IgD-negative memory B cell (primary cell): ENCODE measurements at regions not wholly inside any gene's neighbourhood (a gene's known extent, or its start where the extent isn't known, plus 50 kb on each side); places are given as distances from the start of the nearest gene placed in this dataset.

ENCODE experiments used
- H3K27ac Mint-ChIP-seq, 3 donors: one replicate each; pipeline ENCODE4 v1.8.0; 2020 to 2022; ENCODE audit warnings: mild to moderate bottlenecking in 3 of 3, mixed read lengths in 3 of 3, moderate library complexity in 1 of 3
- H3K27me3 Mint-ChIP-seq: one replicate; pipeline ENCODE4 v1.8.0; 2021; ENCODE audit warnings: mixed read lengths
- H3K36me3 Mint-ChIP-seq: one replicate; pipeline ENCODE4 v1.8.0; 2020; ENCODE audit warnings: mild to moderate bottlenecking, mixed read lengths
- H3K4me1 Mint-ChIP-seq, 3 donors: one replicate each; pipeline ENCODE4 v1.8.0; 2020 to 2022; ENCODE audit warnings: mixed read lengths in 3 of 3, mild to moderate bottlenecking in 1 of 3
- H3K4me3 Mint-ChIP-seq, 4 donors: one replicate each; pipeline ENCODE4 v1.8.0; 2020 to 2022; ENCODE audit warnings: mild to moderate bottlenecking in 4 of 4, mixed read lengths in 4 of 4, moderate library complexity in 3 of 4
- H3K9me3 Mint-ChIP-seq, 3 donors: one replicate each; pipeline ENCODE4 v1.8.0; 2020 to 2021; ENCODE audit warnings: mixed read lengths in 3 of 3, mild to moderate bottlenecking in 1 of 3

DNA sequence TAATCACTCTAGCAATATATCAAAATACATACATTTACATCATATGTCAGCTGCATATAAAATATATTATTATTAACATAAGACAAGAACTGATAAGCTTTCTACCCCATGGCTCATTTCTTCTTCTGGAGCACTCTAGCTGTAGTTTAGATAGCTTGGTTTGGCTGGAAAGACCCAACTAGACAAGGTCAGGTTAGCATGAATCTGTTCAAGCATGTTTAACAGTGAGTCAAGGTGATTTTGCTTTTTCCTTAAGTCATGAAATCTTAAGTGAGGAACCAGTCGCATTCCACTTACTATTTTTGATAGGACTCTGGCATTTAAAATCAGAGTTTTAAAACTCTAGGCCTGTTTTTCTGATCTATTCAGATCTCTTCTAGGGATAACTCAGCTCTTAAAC, 157.0 kb upstream of the PDGFD start:
- Mint-ChIP-seq H3K36me3 (no peaks in the 10 kb centered on the region), H3K27me3 (peaks cover 3% of the 10 kb centered on the region), H3K9me3 (peaks cover 0 to 1% (median 0%) of the 10 kb centered on the region in 3 donors), H3K4me1 (no peaks in the 10 kb centered on the region), H3K27ac (no peak overlapping the region), H3K4me3 (no peak overlapping the region)

DNA sequence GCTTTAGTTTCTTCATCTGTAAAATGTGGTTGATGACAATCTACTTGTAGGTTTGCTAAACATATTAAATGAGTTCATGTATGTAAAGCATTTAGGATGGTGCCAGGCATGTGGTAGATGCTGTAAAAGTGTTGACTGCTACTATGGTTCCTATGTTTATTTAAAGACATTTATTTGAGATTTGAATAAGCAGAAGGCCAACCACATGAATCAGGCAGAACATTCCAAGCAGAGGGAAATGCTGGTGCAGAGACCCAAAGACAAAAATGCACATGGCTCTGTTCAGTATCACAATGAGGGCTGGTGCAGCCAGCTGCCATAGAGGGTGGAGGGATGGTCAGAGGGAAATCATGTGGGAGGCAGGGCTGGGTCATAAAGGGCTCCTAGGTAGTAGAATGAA, 156.2 kb upstream of the PDGFD start:
- Mint-ChIP-seq H3K36me3 (no peaks in the 10 kb centered on the region), H3K27ac (no peak overlapping the region), H3K4me3 (no peak overlapping the region), H3K9me3 (peaks cover 0 to 2% (median 0%) of the 10 kb centered on the region in 3 donors), H3K4me1 (no peaks in the 10 kb centered on the region), H3K27me3 (peaks cover 3% of the 10 kb centered on the region)

DNA sequence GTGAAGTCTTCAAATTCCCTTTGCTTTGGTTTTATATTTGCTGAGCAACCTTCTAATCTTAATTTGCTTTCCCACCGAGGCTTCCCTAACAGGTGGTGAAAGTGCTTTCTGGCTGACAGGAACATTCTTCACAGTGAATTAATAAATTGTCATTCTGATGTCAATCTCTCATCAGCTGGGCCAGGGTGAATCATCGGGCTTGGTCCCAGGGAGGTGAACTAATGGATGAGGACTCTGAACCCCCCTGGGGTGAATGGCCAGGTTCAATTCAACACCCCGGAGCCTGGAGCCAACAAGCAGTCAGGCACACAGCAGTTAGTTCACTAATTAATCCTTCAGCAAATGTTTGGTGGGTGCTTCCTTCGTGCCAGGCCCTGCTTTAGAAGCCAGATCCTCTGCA, 155.4 kb upstream of the PDGFD start:
- Mint-ChIP-seq H3K27ac (no peak overlapping the region), H3K36me3 (no peaks in the 10 kb centered on the region), H3K4me3 (no peak overlapping the region), H3K27me3 (peaks cover 3% of the 10 kb centered on the region), H3K9me3 (peaks cover 0 to 2% (median 0%) of the 10 kb centered on the region in 3 donors), H3K4me1 (no peaks in the 10 kb centered on the region)

DNA sequence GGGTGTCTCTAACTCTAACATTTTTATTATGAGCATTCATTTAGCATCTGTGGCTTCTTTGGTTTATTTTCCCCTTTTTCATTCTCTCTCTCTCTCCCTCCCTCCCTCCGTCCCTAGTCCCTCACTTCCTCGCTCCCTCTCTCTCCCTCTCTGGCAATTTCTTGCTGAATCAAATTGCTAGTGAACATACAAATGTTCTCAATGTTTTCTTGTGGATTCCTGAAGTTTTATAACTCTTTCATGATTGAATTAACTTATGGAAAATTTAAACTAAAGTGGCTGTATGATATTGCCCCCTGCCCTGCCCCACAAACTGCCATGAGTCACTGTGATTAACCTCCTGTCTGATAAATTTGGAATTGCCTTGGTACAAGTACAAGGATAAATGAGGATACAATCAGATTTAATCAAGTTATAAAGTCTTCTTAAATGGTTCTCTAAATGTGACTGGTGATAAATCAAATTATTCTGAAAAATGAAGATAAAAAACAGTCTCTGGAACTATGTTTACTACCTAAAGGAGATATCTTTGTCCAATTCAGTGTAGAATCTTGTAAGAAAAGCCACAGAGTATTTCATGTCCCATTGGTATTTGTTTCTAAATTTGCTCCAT, 143.0 kb upstream of the PDGFD start:
- H3K4me3 Mint-ChIP-seq: no peak overlapping the region
- no peaks in the 10 kb centered on the region for H3K36me3 Mint-ChIP-seq
- H3K27ac Mint-ChIP-seq: no peak overlapping the region
- H3K27me3 Mint-ChIP-seq: peaks cover 3% of the 10 kb centered on the region
- no peaks in the 10 kb centered on the region for H3K4me1 Mint-ChIP-seq
- no peaks in the 10 kb centered on the region for H3K9me3 Mint-ChIP-seq

DNA sequence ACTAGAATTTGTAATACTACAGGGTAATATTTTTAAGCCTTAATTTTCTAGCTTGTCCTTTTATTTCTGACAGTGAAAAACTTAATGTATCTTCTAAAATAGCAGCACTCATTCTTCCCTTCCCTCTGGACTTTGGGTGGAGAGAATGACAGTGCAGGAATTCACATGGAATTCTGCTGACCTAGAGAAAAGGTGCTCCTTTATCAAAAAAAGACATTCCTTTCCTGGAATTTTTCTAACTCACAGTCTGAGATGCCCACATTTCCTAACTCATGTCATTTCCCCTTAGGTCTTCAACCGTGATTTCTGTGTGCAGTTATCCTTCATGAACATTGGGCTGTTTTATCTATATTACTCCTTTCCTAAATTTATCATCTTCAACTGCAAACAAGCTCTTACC, 137.8 kb upstream of the PDGFD start:
- H3K4me1 Mint-ChIP-seq: no peaks in the 10 kb centered on the region
- H3K4me3 Mint-ChIP-seq: no peak overlapping the region
- no peak overlapping the region for H3K27ac Mint-ChIP-seq
- peaks cover 3% of the 10 kb centered on the region for H3K27me3 Mint-ChIP-seq
- no peaks in the 10 kb centered on the region for H3K36me3 Mint-ChIP-seq
- H3K9me3 Mint-ChIP-seq: no peaks in the 10 kb centered on the region

DNA sequence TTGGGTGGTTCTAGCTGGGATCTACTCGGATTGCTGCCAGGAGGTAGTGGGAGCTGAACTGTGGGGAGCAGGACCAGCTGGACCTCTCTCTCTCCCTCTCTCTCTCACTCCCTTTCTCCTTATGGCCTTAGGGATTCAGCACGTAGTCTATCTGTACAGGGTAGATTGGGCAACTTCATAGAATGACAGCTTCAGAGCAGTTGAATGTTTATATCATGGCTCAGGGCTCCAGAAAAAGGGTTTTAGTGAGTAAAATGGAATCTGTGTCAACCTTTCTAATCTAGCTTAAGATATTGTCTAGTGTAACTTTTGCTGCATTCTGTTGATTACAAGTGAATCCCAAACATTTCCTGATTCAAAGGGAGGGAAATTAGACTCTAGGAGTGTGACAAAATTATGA, 127.7 kb upstream of the PDGFD start:
- no peaks in the 10 kb centered on the region for H3K36me3 Mint-ChIP-seq
- no peaks in the 10 kb centered on the region for H3K9me3 Mint-ChIP-seq
- H3K27me3 Mint-ChIP-seq: no peaks in the 10 kb centered on the region
- no peak overlapping the region for H3K27ac Mint-ChIP-seq
- no peaks in the 10 kb centered on the region for H3K4me1 Mint-ChIP-seq
- no peak overlapping the region for H3K4me3 Mint-ChIP-seq

DNA sequence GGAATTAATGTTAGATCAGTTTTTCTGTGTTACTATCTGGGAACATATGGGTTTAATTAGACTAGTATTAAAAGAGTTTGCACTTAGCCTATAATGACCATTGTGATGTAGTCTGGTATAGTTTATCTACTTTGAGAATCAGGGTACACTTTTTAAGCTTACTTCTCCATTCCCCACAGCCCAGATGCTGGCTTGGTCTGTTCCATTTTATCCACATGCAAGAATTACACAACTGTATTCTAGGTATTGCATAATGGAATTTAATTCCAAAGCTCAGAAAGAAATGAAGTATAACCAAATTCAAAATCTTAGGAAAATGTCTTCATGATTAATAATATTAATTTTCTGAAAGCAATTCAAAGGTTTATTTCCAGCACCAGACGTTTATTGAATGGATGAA, 122.2 kb upstream of the PDGFD start:
- Mint-ChIP-seq H3K4me1 (no peaks in the 10 kb centered on the region), H3K27ac (no peak overlapping the region), H3K4me3 (no peak overlapping the region), H3K27me3 (no peaks in the 10 kb centered on the region), H3K9me3 (peaks cover 0 to 2% (median 0%) of the 10 kb centered on the region in 3 donors), H3K36me3 (no peaks in the 10 kb centered on the region)

DNA sequence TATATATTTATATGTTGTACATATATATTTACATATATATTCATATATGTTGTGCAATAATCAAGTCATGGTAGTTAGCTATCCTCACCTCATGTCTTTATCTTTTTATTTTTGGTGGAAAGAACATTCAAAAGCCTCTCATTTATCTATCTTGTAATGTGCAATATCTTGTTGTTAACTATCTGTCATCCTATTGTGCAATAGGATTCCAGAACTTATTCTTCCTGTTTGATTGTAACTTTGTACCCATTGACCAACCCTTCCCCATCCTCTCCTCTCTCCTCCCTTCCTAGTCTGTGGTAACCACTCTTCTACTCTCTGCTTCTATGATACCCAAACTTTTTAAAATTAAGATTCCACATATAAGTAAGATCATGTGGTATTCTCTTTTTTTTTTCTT, 115.6 kb upstream of the PDGFD start:
- Mint-ChIP-seq H3K9me3 (peaks cover 2 to 7% (median 2%) of the 10 kb centered on the region in 3 donors), H3K27me3 (no peaks in the 10 kb centered on the region), H3K4me3 (no peak overlapping the region), H3K4me1 (no peaks in the 10 kb centered on the region), H3K36me3 (no peaks in the 10 kb centered on the region), H3K27ac (no peak overlapping the region)

DNA sequence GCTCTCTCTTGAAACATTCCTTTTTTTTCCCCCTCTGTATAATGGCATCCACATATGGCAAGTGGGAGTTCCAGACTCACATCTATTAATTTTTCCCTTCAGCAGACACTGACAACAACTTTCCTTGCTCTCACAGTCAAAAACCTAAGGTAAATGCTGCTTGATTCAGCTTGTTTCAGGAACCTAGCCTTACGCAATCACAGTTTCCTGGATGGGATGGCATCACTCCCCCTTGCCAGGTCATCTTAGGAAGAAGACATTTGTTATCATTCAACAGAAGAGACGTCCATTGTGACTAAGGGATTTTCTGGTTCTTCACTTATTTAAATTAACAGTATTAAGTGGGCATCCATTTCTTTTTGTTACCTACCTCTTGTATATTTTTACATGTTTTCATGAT, 112.0 kb upstream of the PDGFD start:
- no peak overlapping the region for H3K27ac Mint-ChIP-seq
- H3K4me3 Mint-ChIP-seq: no peak overlapping the region
- no peaks in the 10 kb centered on the region for H3K27me3 Mint-ChIP-seq
- no peaks in the 10 kb centered on the region for H3K36me3 Mint-ChIP-seq
- H3K4me1 Mint-ChIP-seq: no peaks in the 10 kb centered on the region
- peaks cover 0 to 7% (median 2%) of the 10 kb centered on the region in 3 donors for H3K9me3 Mint-ChIP-seq

DNA sequence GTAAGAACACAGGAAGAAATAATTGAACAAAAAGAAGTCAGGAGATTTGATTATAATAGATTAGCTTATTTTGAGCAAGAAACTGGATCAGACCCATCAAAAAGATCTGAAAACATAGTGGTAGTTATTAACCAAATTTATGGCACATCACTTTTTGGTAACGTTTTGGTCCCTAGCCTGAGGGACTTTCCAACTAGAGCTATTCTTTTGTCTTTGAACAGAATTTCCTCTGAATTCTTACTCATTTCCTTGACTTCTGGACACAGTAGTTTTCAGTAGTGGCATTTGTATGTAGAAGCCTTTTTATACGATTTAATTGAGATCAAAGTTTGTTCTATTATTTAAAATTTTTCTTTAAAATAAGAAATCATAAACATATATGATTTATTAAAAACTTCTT, 96.5 kb upstream of the PDGFD start:
- Mint-ChIP-seq H3K27me3 (peaks cover 1% of the 10 kb centered on the region), H3K9me3 (peaks cover 0 to 5% (median 0%) of the 10 kb centered on the region in 3 donors), H3K36me3 (no peaks in the 10 kb centered on the region), H3K27ac (no peak overlapping the region), H3K4me1 (no peaks in the 10 kb centered on the region), H3K4me3 (no peak overlapping the region)

DNA sequence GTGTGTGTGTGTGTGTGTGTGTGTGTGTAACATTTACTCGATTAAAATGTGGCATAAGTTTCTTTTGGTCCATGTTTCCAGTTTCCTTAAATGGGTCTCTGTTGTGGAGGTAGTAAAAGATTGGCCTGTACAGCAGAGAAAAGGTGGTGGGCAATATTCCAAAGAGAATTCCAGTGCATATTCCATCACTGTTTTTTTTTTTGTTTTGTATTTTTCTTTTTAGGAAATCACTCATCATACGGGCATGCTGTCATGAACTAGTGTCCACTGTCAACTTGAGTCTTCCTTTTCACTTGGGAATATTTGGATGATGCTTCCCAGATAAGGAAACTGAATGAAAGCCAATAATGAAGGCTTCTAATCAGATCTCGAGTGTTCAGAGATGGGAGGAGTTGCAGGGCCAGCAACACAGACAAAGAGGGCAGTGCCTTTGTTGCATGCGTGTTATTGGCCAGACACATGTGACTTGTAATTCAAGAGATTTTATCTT, 95.2 kb upstream of the PDGFD start:
- Mint-ChIP-seq H3K4me1 (peaks cover 0 to 2% (median 0%) of the 10 kb centered on the region in 3 donors), H3K4me3 (no peak overlapping the region), H3K27me3 (peaks cover 1% of the 10 kb centered on the region), H3K9me3 (peaks cover 0 to 4% (median 0%) of the 10 kb centered on the region in 3 donors), H3K27ac (no peak overlapping the region), H3K36me3 (no peaks in the 10 kb centered on the region)

DNA sequence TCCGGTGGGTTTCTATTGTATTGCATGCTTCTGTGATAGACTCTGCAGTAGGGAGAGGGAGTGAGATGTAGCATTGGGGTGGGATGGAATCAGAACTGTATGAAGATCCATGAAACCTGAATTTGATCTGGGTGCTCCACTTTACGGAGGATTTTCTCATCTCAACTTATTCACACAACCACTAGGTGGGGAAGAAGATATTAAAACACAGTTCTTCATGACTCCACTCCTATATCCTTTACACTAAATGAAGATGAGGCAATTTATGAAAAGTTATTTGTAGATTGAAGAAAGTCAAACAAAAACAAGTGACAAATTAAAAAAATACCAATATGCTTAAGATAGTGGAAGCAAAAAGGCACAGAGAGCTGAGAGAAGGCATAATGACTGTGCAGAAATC, 92.6 kb upstream of the PDGFD start:
- Mint-ChIP-seq H3K4me3 (no peak overlapping the region), H3K36me3 (no peaks in the 10 kb centered on the region), H3K27ac (no peak overlapping the region), H3K9me3 (peaks cover 0 to 4% (median 0%) of the 10 kb centered on the region in 3 donors), H3K4me1 (peaks cover 0 to 2% (median 0%) of the 10 kb centered on the region in 3 donors), H3K27me3 (peaks cover 1% of the 10 kb centered on the region)

DNA sequence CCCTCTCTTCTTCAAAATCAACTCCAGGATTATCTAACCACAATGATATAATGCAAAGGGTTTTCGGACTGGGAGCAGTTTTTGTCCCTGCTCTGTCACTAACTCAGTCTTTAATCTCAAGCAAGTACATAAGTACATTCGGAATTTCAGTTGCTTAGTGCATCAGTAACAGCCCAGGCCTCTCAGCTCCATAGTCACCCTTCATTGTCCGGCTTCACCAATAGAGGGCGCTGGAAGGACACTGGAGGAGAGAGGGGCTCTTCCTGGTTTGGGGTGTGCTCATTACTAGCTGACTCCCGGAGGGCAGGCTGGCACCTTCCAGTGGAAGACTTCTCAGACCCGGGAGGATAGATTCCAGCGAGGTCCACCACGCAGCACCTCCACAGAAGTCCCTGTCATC, 90.4 kb upstream of the PDGFD start:
- Mint-ChIP-seq H3K4me3 (no peak overlapping the region), H3K27me3 (peaks cover 1% of the 10 kb centered on the region), H3K9me3 (peaks cover 0 to 4% (median 0%) of the 10 kb centered on the region in 3 donors), H3K36me3 (no peaks in the 10 kb centered on the region), H3K27ac (no peak overlapping the region), H3K4me1 (peaks cover 0 to 2% (median 0%) of the 10 kb centered on the region in 3 donors)

DNA sequence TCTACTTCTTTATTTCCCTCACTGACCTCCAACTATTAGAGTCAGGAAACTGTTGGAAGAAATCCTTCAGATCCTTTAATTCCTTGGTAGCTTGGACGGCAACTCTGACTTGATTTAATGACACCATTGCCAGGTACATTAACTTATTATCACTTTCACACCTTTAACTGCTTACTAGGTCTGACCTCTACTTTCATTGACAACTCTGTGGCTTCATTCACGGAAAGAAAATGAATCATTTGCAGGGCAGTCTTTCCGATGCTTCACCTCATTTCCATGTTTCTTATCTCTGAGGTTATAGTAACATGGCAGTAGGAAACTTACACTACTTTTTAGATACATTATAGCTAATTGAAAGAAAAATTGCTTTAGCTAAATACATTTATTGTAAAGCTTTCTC, 82.6 kb upstream of the PDGFD start:
- Mint-ChIP-seq H3K27ac (no peak overlapping the region), H3K27me3 (peaks cover 2% of the 10 kb centered on the region), H3K9me3 (no peaks in the 10 kb centered on the region), H3K4me3 (no peak overlapping the region), H3K4me1 (no peaks in the 10 kb centered on the region), H3K36me3 (no peaks in the 10 kb centered on the region)

DNA sequence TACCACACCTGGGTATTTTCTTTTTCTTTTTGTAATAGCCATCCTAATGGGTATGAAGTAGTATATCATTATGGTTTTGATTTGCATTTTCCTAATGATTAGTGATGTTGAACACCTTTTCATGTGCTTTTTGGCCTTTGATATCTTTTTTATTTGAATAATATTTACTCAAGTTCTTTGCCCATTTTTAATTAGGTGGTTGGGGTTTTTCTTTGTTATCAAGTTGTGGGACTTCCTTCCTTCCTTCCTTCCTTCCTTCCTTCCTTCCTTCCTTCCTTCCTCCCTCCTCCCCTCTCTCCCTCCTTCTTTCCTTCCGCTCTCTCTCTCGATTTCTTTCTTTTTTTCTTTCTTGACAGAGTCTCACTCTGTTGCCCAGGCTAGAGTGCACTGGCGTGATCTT, 75.0 kb upstream of the PDGFD start:
- H3K4me1 Mint-ChIP-seq: no peaks in the 10 kb centered on the region
- no peaks in the 10 kb centered on the region for H3K36me3 Mint-ChIP-seq
- H3K9me3 Mint-ChIP-seq: no peaks in the 10 kb centered on the region
- no peak overlapping the region for H3K27ac Mint-ChIP-seq
- no peak overlapping the region for H3K4me3 Mint-ChIP-seq
- H3K27me3 Mint-ChIP-seq: peaks cover 2% of the 10 kb centered on the region

DNA sequence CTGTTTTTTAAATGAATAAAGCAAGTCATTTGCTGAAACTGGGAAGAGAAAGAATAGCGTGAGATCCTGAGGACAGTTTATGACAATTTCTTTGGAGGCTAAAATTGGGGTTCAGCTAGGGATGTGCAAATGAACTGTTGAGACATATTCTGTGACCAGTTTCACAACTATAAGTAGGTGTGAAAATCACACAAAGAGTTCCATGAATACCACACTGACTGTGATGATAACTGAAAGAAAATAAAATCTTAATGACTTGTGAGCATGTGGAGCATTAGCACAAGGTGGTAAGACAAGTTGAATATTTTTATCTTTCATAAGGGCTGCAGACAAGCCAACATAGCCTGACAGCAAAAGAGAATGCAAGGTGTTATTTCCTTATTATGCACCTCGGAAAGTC, 61.1 kb upstream of the PDGFD start:
- peaks cover 2% of the 10 kb centered on the region for H3K36me3 Mint-ChIP-seq
- peaks cover 0 to 13% (median 11%) of the 10 kb centered on the region in 3 donors for H3K4me1 Mint-ChIP-seq
- no peak overlapping the region for H3K4me3 Mint-ChIP-seq
- peaks cover 0 to 4% (median 0%) of the 10 kb centered on the region in 3 donors for H3K9me3 Mint-ChIP-seq
- no peak overlapping the region for H3K27ac Mint-ChIP-seq
- H3K27me3 Mint-ChIP-seq: peaks cover 1% of the 10 kb centered on the region
